PC-9 (cell line): ENCODE measurements at regions not wholly inside any gene's neighbourhood (a gene's known extent, or its start where the extent isn't known, plus 50 kb on each side); places are given as distances from the start of the nearest gene placed in this dataset.

Source experiments
- BruUV-seq: library from RNA; stranded (reverse); fragments of 400-500 nt; replicated peaks from 2 replicates; lab custom pipeline; 2021; lab: Mats Ljungman, UMichigan
- CTCF ChIA-PET: fragments of 300-600 bp; sonication (Branson Sonifier 250); formaldehyde crosslinking; loops from one replicate; lab custom pipeline; 2022; ENCODE audit warnings: antibody characterized with exemption; lab: Charles Lee
- POLR2A ChIA-PET: fragments of 300-600 bp; sonication (Branson Sonifier 250); formaldehyde crosslinking; loops from one replicate; lab custom pipeline; 2022; ENCODE audit warnings: antibody characterized with exemption; ENCODE audit not compliant: unreplicated experiment; lab: Charles Lee
- DNase-seq, 2 experiments: peaks; one replicate each; pipeline versions ENCODE4 v3.0.0 to v3.0.0-alpha.2; 2015 to 2022; ENCODE audit warnings: mixed read lengths in 1 of 2
- H2AFZ ChIP-seq: fragments of 200-600 bp; sonication (generic); 2 replicates; pipeline ENCODE4 v1.8.1; 2017; ENCODE audit warnings: antibody characterized with exemption
- H3F3A ChIP-seq: fragments of 200-600 bp; sonication (generic); 2 replicates; pipeline ENCODE4 v1.8.1; 2017; ENCODE audit warnings: antibody characterized with exemption, mild to moderate bottlenecking, low read depth; ENCODE audit not compliant: insufficient read depth
- H3K27ac ChIP-seq: fragments of 200-600 bp; sonication (generic); 2 replicates; pipeline ENCODE4 v1.6.1; 2016; ENCODE audit warnings: mixed run types
- H3K27me3 ChIP-seq: fragments of 200-600 bp; sonication (generic); 2 replicates; pipeline ENCODE4 v1.6.1; 2016; ENCODE audit warnings: low read depth, mixed run types; ENCODE audit not compliant: insufficient read depth
- H3K36me3 ChIP-seq: fragments of 200-600 bp; sonication (generic); 2 replicates; pipeline ENCODE4 v1.6.1; 2016; ENCODE audit warnings: low read depth, mixed run types
- H3K4me1 ChIP-seq: fragments of 200-600 bp; sonication (generic); replicated peaks from 2 replicates; pipeline ENCODE4 v1.6.1; 2016; ENCODE audit warnings: mixed run types; ENCODE audit not compliant: insufficient read depth
- H3K4me2 ChIP-seq: fragments of 200-600 bp; sonication (generic); 2 replicates; pipeline ENCODE4 v1.6.1; 2017; ENCODE audit warnings: mixed run types
- H3K4me3 ChIP-seq: fragments of 200-600 bp; sonication (generic); 2 replicates; pipeline ENCODE4 v1.6.1; 2016; ENCODE audit warnings: mixed run types
- H3K79me2 ChIP-seq: fragments of 200-600 bp; sonication (generic); 2 replicates; pipeline ENCODE4 v1.6.1; 2017; ENCODE audit warnings: low read depth, mixed run types
- H3K9me2 ChIP-seq: fragments of 200-600 bp; sonication (generic); 2 replicates; pipeline ENCODE4 v1.8.1; 2017; ENCODE audit warnings: mild to moderate bottlenecking; ENCODE audit not compliant: insufficient read depth
- H3K9me3 ChIP-seq: fragments of 200-600 bp; sonication (generic); 2 replicates; pipeline ENCODE4 v1.8.1; 2016; ENCODE audit warnings: low read depth; ENCODE audit not compliant: insufficient read depth
- H4K20me1 ChIP-seq: fragments of 200-600 bp; sonication (generic); 2 replicates; pipeline ENCODE4 v1.8.1; 2017; ENCODE audit not compliant: insufficient read depth
- EZH2 ChIP-seq: fragments of 200-600 bp; sonication (generic); IDR thresholded peaks from 2 replicates; pipeline ENCODE4 v1.8.0; 2017; ENCODE audit warnings: antibody characterized with exemption, low read depth
- intact Hi-C: fragments of 100-400 bp; cut with micrococcal nuclease; formaldehyde crosslinking; loops from one replicate; pipeline ENCODE4 v1.10.0; 2022; ENCODE audit not compliant: unreplicated experiment
- TF ChIP-seq, protein P1 (sequence below): fragments of 200-600 bp; sonication (generic); conservative IDR thresholded peaks from 2 replicates; pipeline ENCODE4 v1.6.1; 2017; ENCODE audit warnings: mixed run types, antibody characterized with exemption, mild to moderate bottlenecking, moderate library complexity

- no peak overlapping the region for H3K4me3 ChIP-seq
Observed at GRCh38 chr19:31911577-31911976, 433.8 kb upstream of the ZNF507 start.

GRCh38 chr19:31913103-31913661 is 432.2 kb upstream of the ZNF507 start:
- H3K4me1 ChIP-seq: no peaks in the 10 kb centered on the region
- H3K4me3 ChIP-seq: no peak overlapping the region
- no peak for TF ChIP-seq EZH2
- TF ChIP-seq, protein P1, sequence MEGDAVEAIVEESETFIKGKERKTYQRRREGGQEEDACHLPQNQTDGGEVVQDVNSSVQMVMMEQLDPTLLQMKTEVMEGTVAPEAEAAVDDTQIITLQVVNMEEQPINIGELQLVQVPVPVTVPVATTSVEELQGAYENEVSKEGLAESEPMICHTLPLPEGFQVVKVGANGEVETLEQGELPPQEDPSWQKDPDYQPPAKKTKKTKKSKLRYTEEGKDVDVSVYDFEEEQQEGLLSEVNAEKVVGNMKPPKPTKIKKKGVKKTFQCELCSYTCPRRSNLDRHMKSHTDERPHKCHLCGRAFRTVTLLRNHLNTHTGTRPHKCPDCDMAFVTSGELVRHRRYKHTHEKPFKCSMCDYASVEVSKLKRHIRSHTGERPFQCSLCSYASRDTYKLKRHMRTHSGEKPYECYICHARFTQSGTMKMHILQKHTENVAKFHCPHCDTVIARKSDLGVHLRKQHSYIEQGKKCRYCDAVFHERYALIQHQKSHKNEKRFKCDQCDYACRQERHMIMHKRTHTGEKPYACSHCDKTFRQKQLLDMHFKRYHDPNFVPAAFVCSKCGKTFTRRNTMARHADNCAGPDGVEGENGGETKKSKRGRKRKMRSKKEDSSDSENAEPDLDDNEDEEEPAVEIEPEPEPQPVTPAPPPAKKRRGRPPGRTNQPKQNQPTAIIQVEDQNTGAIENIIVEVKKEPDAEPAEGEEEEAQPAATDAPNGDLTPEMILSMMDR: no peak
- H3K9me2 ChIP-seq: no peaks in the 10 kb centered on the region
- H3K79me2 ChIP-seq: no peaks in the 10 kb centered on the region
- H3K9me3 ChIP-seq: no peaks in the 10 kb centered on the region
- H2AFZ ChIP-seq: no peak overlapping the region
- no TSS peak for BruUV-seq
- no peaks in the 10 kb centered on the region for H4K20me1 ChIP-seq
- H3K27ac ChIP-seq: no peak overlapping the region
- ChIA-PET CTCF (no interaction called here), POLR2A (no interaction called here)
- intact Hi-C loops: no loop called here
- H3K27me3 ChIP-seq: peaks cover 6% of the 10 kb centered on the region; the same call in 1 of the 2 replicates
- no peak overlapping the region for H3K4me2 ChIP-seq
- DNase-seq: no peak
- no peaks in the 10 kb centered on the region for H3K36me3 ChIP-seq
- no peaks in the 10 kb centered on the region for H3F3A ChIP-seq

More at GRCh38 chr19:31911577-31911976, 433.8 kb upstream of the ZNF507 start:
- no peak for DNase-seq
- intact Hi-C loops: no loop called here
- Histone ChIP-seq H3K36me3 (no peaks in the 10 kb centered on the region), H3K9me3 (no peaks in the 10 kb centered on the region), H3K27ac (no peak overlapping the region), H4K20me1 (no peaks in the 10 kb centered on the region), H3F3A (no peaks in the 10 kb centered on the region), H3K4me1 (no peaks in the 10 kb centered on the region), H3K27me3 (peaks cover 19% of the 10 kb centered on the region; the same call in 1 of the 2 replicates), H3K9me2 (no peaks in the 10 kb centered on the region), H2AFZ (no peak overlapping the region), H3K4me2 (no peak overlapping the region), H3K79me2 (no peaks in the 10 kb centered on the region)
- ChIA-PET POLR2A (no interaction called here), CTCF (no interaction called here)
- no TSS peak for BruUV-seq
- TF ChIP-seq EZH2: no peak
- TF ChIP-seq, protein P1: no peak

DNA sequence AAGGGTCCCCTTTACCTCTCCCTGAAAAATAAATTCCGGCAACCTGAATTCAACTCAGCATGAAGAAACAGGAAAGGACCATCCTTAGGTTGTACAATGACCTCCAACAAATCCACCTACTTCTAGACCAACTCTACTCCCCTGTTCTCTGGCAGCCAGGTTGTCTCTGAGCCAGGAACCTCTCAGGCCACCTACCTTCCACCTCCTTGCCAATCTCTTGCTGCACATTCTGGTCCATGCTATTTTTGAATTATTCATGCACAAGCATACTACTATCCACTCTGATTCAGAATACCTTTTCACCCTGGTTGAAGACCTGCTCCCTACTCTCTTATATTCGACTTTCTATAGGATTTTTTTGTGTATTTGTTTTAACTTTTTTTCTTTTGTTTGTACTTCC is 415.0 kb upstream of the ZNF507 start:
- Histone ChIP-seq H3F3A (no peaks in the 10 kb centered on the region), H3K4me2 (no peak overlapping the region), H3K9me3 (no peaks in the 10 kb centered on the region), H3K27me3 (peaks cover 11% of the 10 kb centered on the region; the same call in 1 of the 2 replicates), H3K79me2 (no peaks in the 10 kb centered on the region), H3K27ac (no peak overlapping the region), H4K20me1 (no peaks in the 10 kb centered on the region), H2AFZ (no peak overlapping the region), H3K4me3 (no peak overlapping the region), H3K36me3 (no peaks in the 10 kb centered on the region), H3K4me1 (no peaks in the 10 kb centered on the region), H3K9me2 (no peaks in the 10 kb centered on the region)
- TF ChIP-seq, protein P1: no peak
- intact Hi-C loops: no loop called here
- no peak for DNase-seq
- ChIA-PET CTCF (no interaction called here), POLR2A (no interaction called here)
- BruUV-seq: no TSS peak
